HG02610 (cell line): ENCODE measurements at regions not wholly inside any gene's neighbourhood (a gene's known extent, or its start where the extent isn't known, plus 50 kb on each side); places are given as distances from the start of the nearest gene placed in this dataset.
"Not testable (repeated sequence)": the region's sequence is repeated elsewhere in the genome, so short reads cannot be mapped to it uniquely, and the experiment has no call there.

ENCODE experiments used
- ATAC-seq: cut with Tn5 transposase; IDR thresholded peaks from one replicate; pipeline ENCODE4 v1.9.1; 2021; ENCODE audit warnings: mild to moderate bottlenecking, moderate library complexity; ENCODE audit not compliant: unreplicated experiment

DNA sequence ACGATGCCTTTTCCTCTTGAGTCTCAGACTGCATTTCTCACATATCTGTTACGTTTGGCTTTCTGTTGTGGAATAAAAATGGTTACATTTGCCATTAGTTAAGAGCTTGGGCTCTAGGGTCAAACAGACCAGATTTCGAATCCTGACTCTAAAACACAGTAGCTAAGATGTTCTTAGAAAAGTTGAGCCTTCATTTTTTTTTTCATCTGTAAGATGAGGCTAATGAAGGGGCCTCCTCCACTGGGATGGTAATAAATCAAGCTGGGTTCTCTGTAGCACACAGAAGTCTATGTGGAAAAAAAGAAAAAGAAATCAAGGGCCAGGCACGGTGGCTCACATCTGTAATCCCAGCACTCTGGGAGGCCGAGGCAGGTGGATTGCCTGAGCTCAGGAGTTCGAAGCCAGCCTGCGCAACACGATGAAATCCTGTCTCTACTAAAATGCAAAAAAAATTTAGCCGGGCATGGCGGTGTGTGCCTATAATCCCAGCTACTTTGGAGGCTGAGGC lies 49.9 kb upstream of the CAPRIN1 start:
- no peak for ATAC-seq

GRCh38 chr11:33999393-33999792 lies 52.1 kb upstream of the CAPRIN1 start:
- ATAC-seq, result no peak

- no peak for ATAC-seq
Observed at GRCh38 chr11:33997584-33998251, 53.8 kb upstream of the CAPRIN1 start.

GRCh38 chr11:33996498-33997454 lies 54.8 kb upstream of the CAPRIN1 start:
- peak; percentile 68 for ATAC-seq

GRCh38 chr11:33994937-33995336 lies 56.6 kb upstream of the CAPRIN1 start:
- no peak for ATAC-seq

- ATAC-seq, result not testable (repeated sequence)
Observed at GRCh38 chr11:33991136-33991535, 60.4 kb upstream of the CAPRIN1 start.

- not testable (repeated sequence) for ATAC-seq
Observed at GRCh38 chr11:33990131-33990530, 61.4 kb upstream of the CAPRIN1 start.

DNA sequence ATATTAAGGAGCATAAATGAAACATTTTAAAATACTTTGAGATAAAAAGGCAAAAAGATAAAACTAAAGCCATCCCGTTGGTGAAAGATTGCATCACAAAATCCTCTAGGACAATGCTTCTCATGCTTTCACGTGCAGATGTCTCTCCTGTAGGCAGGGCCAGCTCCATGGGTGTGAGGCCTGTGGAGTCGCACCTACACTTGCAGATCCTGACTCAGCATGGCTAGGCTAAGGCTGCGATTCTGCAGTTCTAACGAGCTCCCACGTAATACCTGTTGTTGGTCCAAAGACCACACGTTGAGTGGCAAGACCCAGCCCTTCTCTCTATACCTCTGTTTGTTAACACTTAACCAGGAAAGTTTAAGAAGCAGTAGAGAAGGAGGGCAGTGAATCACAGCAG lies 62.1 kb upstream of the CAPRIN1 start:
- ATAC-seq, result no peak

GRCh38 chr11:33988586-33989370 lies 62.8 kb upstream of the CAPRIN1 start:
- ATAC-seq, result no peak

DNA sequence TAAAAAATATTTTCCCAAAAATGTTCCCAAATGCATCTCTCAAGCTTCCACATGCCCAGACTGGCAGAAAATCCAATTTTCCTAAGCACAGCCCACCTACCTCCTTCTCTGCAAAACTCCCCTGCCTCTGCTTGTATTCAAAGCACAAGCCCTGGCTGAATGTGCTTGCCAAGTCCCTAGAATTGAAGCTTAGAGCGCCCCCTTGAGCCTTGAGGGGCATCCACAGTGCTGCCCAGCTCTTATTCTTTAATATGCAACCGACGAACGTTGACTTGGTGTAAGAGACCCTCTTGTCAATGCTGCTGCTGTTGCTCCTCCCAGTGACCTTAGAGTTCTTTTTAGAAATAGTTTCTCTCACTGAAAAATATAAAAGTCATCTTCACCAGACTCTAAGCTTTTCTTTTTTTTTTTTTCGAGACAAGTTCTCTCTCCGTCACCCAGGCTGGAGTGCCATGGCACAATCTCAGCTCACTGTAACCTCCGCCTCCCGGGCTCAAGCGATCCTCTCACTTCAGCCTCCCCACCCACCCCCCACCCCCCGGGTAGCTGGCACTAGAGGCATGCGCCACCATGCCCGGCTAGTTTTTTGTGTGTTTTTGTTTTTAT lies 63.5 kb upstream of the CAPRIN1 start:
- peak; percentile 63 for ATAC-seq

- no peak for ATAC-seq
Observed at GRCh38 chr11:33987545-33987944, 64.0 kb upstream of the CAPRIN1 start.

DNA sequence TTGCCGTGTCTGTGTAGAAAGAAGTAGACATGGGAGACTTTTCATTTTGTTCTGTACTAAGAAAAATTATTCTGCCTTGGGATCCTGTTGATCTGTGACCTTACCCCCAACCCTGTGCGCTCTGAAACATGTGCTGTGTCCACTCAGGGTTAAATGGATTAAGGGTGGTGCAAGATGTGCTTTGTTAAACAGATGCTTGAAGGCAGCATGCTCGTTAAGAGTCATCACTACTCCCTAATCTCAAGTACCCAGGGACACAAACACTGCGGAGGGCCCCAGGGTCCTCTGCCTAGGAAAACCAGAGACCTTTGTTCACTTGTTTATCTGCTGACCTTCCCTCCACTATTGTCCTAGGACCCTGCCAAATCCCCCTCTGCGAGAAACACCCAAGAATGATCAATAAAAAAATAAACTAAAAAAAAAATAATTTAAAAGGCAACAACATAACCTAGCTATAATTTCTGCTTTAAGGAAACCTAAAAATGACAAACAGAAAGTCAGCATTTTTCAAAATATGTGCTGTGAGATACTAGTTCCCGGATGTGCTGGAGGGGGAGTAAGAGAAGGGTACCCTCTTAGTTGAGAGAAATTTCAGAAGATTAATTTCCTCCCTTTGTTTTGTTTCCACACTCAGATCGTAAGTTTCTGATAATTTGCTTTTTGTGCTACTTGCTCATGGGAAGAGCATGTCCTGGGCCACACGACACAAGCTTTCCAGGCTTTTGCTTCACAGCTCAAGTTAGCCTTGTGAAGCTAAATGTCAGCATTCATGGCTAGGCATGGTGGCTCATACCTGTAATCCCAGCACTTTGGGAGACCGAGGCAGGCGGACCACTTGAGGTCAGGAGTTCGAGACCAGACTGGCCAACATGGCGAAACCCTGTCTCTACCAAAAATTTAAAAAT lies 64.7 kb upstream of the CAPRIN1 start:
- ATAC-seq, result not testable (repeated sequence)

DNA sequence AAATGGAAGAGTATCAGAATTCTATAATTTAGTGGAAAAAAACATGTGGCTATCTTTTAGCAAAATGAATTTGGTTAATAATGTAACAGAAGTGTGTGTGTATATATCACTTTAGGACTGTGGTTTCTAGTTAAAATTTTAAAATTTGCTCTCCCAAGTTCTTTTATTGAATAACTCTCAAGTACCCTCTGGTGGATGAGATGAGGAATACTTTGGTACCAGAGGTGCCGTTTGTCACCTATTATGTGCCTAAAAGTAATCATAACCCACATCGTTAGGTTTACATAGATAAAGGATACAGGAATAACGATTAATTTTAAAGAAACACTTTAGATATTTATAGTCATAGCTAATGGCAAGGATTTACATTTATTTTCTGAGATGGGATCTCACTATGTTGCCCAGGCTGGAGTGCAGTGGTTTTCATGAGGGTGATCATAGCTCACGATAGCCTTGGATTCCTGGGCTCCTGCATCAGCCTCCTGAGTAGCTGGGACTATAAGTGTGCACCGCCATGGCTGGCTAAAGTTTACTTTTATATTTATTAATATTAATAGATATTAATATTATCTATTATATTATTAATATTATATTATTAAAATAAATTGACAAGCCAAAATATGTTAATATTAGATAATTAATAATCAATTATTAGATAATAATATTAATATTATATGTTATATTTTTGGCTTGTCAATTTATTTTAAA lies 66.7 kb upstream of the CAPRIN1 start:
- no peak for ATAC-seq

- ATAC-seq, result no peak
Observed at GRCh38 chr11:33982661-33983060, 68.9 kb upstream of the CAPRIN1 start.

- no peak for ATAC-seq
Observed at GRCh38 chr11:33980897-33981296, 70.6 kb upstream of the CAPRIN1 start.

DNA sequence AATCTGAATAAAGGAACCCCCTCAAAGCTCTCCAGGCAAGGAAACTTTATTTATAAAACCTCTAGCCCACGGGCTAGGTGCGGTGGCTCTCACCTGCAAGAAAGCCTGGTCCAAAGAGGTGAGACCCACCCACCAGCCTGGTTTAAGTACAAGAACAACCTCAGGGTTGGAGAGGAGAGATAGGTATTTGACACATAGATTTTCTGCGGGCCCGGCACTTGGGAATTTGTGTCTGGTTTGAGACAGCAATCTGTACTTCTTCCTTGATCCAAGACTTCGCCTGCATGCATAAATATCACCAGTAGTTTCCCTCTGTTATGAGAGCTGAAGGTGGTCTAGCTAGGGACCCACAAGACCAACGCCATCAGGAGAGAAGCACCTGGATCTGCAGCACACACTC lies 73.2 kb upstream of the CAPRIN1 start:
- no peak for ATAC-seq

- no peak for ATAC-seq
Observed at GRCh38 chr11:33977676-33978075, 73.9 kb upstream of the CAPRIN1 start.

DNA sequence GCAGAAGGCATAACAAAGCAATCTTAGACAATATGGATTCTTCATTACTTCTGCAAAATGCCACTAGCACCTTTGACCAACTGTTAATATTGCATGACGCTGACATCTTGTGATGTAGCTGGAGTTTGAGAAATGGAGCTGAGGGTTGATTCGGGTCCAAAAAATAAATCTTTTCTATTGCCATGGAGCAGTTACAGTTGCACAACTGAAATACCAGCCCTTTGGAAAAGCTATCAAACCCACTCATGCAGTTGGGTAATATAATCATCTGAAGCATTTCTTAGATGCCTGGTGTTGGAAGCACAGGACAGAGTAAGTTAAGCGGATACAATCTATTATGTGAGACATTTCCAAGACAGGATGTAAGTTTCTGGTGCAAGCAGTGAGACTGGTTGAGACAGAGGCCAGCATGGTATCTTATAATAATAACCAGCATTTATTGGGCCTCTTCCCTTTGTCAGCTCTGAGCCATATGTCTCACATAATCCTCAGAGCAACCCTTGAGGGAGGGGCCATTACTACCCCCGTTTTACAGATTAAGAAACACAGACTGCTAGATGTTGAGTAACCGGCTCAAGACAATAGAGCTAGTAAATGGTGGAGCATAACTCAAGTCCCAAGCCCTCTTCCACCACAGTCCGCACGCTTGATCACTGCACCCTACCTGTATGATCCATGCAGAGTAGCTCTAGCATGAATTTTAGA lies 74.9 kb upstream of the CAPRIN1 start:
- ATAC-seq, result no peak
